SK-N-MC (cell line): ENCODE measurements at regions not wholly inside any gene's neighbourhood (a gene's known extent, or its start where the extent isn't known, plus 50 kb on each side); places are given as distances from the start of the nearest gene placed in this dataset.

Experiments used
- EZH2 ChIP-seq: fragments of 200-600 bp; sonication (generic); IDR thresholded peaks from one replicate; pipeline ENCODE4 v1.6.1; 2017; ENCODE audit warnings: antibody characterized with exemption
- FOXP2 ChIP-seq: optimal IDR thresholded peaks from 2 replicates; pipeline ENCODE3; 2011; ENCODE audit warnings: mild to moderate bottlenecking, moderate library complexity; ENCODE audit not compliant: insufficient read depth; ENCODE audit errors: extremely low read length, control extremely low read depth
- POLR2AphosphoS5 ChIP-seq: IDR thresholded peaks from 2 replicates; pipeline ENCODE4 v1.6.1; 2012; ENCODE audit warnings: mild to moderate bottlenecking, low read depth, low read length, borderline replicate concordance

DNA sequence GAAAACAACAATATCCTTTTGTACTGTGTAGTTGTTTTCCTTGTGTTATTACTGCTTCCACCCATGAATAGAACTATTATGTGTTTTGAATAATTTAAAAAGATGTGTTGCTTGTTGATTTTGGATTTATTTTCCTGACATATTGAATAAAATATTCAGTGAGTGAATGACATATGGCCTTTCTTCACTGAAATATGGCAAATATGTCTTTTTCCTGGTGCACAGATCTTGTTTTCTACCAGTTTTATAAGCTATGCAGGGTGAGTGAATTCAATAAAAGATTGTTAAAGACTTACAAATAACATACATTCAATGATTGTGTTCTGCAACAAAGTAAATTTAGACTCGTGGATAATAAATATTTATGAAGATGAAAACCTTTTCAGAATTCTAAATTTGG, 1216.3 kb upstream of the ADGRL3 start:
- TF ChIP-seq FOXP2 (no peak), EZH2 (no peak), POLR2AphosphoS5 (no peak)
